ENCODE measurements at regions not wholly inside any gene's neighbourhood (a gene's known extent, or its start where the extent isn't known, plus 50 kb on each side); places are given as distances from the start of the nearest gene placed in this dataset.

DNA sequence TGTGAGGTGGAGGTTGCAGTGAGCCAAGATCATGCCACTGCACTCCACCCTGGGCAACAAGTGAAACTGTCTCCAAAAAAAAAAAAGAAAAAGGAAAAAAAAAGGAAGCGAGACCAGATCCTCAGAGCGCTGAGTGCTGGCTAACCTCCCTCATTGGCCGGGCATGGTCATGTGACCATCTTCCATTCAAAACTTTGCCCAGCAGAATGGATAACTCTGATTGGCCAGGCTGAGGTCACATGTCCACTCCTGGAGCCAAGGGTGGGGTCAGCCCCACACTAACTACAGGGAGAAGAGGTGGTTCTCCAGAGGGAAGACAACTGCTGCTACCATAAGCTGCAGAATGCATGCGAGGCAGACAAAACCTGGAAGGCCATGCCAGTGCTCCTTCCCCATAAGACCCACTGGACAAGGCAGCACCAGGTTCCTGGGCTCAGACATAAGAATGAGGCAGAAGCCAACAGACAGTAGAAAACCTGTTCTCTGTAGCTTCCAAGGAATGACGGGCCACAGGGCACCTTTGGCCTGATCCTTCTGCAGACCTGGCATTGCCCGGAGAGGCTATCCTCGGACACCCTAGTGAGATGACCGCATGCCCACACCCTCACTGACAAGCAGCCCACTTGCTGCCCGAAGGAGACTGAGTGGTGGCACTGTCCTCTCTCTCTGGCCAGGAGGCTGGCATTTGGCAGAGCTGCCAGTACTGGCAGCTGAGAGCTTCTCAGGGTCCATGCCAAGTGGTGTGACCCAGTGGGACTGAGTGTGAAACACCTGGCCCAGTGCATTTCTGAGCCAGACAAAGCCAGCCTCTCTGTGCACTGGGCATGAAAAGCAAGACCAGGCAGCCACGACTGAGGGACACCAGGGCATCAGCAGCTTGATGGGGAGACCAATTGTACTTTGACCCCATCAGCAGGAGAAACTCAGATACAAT lies 311.9 kb upstream of the SULF2 start:
- Histone ChIP-seq H3K4me1 (ENCODE audit: insufficient read depth, low read length) (no peaks in the 10 kb centered on the region), H3K4me2 (ENCODE audit: low read depth, low read length) (no peak overlapping the region), H3K27ac (ENCODE audit: extremely low read length, insufficient read depth, low read length) (no peak overlapping the region), H3K79me2 (ENCODE audit: insufficient read depth, low read length) (no peaks in the 10 kb centered on the region), H3K9me3 (ENCODE audit: low read length) (no peaks in the 10 kb centered on the region), H4K20me1 (ENCODE audit: insufficient read depth, low read length) (no peaks in the 10 kb centered on the region), H3K9ac (ENCODE audit: insufficient read depth, low read depth, low read length) (no peak overlapping the region), H3K36me3 (replicated peaks in 1 of 2; ENCODE audit: control insufficient read depth in 1 of 2, insufficient read depth in 2 of 2, low read length in 2 of 2) (no peaks in the 10 kb centered on the region), H3K27me3 (ENCODE audit: control insufficient read depth in 1 of 2, insufficient read depth in 2 of 2, low read length in 2 of 2) (peaks cover 0 to 8% of the 10 kb centered on the region in 2 experiments; a peak in 2 of 5 replicates), H3K4me3 (replicated peaks in 1 of 3; ENCODE audit: insufficient read depth in 1 of 3, low read depth in 2 of 3, low read length in 3 of 3) (no peak overlapping the region), H2AFZ (ENCODE audit: low read length) (no peak overlapping the region)
- ATAC-seq (no peak), FAIRE-seq (no peak), DNase-seq (ENCODE audit: low spot score) (no peak)
- BruUV-seq (replicated peaks) = no TSS peak
- WGBS (ENCODE audit: low lambda C conversion rate) = 76% methylated on average over 9 of the region's 10 CpGs
- ChIA-PET CTCF (ENCODE audit: low intra/inter-chr PET ratio, low total read pairs) (no interaction called here), POLR2A (no interaction called here)
- TF ChIP-seq, protein P1, sequence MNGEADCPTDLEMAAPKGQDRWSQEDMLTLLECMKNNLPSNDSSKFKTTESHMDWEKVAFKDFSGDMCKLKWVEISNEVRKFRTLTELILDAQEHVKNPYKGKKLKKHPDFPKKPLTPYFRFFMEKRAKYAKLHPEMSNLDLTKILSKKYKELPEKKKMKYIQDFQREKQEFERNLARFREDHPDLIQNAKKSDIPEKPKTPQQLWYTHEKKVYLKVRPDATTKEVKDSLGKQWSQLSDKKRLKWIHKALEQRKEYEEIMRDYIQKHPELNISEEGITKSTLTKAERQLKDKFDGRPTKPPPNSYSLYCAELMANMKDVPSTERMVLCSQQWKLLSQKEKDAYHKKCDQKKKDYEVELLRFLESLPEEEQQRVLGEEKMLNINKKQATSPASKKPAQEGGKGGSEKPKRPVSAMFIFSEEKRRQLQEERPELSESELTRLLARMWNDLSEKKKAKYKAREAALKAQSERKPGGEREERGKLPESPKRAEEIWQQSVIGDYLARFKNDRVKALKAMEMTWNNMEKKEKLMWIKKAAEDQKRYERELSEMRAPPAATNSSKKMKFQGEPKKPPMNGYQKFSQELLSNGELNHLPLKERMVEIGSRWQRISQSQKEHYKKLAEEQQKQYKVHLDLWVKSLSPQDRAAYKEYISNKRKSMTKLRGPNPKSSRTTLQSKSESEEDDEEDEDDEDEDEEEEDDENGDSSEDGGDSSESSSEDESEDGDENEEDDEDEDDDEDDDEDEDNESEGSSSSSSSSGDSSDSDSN (CRISPR knock-in tag; IDR thresholded peaks at IDR 0.05) = no peak
- TF ChIP-seq NFYB (CRISPR knock-in tag; IDR thresholded peaks at IDR 0.05) (peak; percentile 64), RAD51 (IDR thresholded peaks at IDR 0.05; ENCODE audit: borderline replicate concordance) (peak; percentile 60; the same call in 1 of the 2 replicates), NFYC (CRISPR knock-in tag; IDR thresholded peaks at IDR 0.05) (peak; percentile 64), CBX1 (IDR thresholded peaks at IDR 0.05; ENCODE audit: low read depth) (no peak)
- TF ChIP-seq, protein P2, sequence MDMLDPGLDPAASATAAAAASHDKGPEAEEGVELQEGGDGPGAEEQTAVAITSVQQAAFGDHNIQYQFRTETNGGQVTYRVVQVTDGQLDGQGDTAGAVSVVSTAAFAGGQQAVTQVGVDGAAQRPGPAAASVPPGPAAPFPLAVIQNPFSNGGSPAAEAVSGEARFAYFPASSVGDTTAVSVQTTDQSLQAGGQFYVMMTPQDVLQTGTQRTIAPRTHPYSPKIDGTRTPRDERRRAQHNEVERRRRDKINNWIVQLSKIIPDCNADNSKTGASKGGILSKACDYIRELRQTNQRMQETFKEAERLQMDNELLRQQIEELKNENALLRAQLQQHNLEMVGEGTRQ (IDR thresholded peaks at IDR 0.05; ENCODE audit: low read depth, low read length) = 0 out of 2 replicates have a peak, but pooled peaks have one; percentile 59
- TF ChIP-seq, protein P2 (CRISPR knock-in tag; IDR thresholded peaks at IDR 0.05; ENCODE audit: borderline replicate concordance) = peak; percentile 39; the same call in 1 of the 2 replicates
- TF ChIP-seq, protein P3, sequence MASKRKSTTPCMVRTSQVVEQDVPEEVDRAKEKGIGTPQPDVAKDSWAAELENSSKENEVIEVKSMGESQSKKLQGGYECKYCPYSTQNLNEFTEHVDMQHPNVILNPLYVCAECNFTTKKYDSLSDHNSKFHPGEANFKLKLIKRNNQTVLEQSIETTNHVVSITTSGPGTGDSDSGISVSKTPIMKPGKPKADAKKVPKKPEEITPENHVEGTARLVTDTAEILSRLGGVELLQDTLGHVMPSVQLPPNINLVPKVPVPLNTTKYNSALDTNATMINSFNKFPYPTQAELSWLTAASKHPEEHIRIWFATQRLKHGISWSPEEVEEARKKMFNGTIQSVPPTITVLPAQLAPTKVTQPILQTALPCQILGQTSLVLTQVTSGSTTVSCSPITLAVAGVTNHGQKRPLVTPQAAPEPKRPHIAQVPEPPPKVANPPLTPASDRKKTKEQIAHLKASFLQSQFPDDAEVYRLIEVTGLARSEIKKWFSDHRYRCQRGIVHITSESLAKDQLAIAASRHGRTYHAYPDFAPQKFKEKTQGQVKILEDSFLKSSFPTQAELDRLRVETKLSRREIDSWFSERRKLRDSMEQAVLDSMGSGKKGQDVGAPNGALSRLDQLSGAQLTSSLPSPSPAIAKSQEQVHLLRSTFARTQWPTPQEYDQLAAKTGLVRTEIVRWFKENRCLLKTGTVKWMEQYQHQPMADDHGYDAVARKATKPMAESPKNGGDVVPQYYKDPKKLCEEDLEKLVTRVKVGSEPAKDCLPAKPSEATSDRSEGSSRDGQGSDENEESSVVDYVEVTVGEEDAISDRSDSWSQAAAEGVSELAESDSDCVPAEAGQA (IDR thresholded peaks at IDR 0.05; ENCODE audit: low read depth) = no peak
- TF ChIP-seq, protein P3 (CRISPR knock-in tag; IDR thresholded peaks at IDR 0.05; ENCODE audit: borderline replicate concordance) = no peak
- intact Hi-C loops (cut with micrococcal nuclease; ENCODE audit: unreplicated experiment) = no loop called here
- in situ Hi-C loops (cut with HindIII; ENCODE audit: extremely low pct_ligation_motif_present, low pct_unique_long_range_greater_than_20kb) = no loop called here
